ENCODE measurements at regions not wholly inside any gene's neighbourhood (a gene's known extent, or its start where the extent isn't known, plus 50 kb on each side); places are given as distances from the start of the nearest gene placed in this dataset.

DNA sequence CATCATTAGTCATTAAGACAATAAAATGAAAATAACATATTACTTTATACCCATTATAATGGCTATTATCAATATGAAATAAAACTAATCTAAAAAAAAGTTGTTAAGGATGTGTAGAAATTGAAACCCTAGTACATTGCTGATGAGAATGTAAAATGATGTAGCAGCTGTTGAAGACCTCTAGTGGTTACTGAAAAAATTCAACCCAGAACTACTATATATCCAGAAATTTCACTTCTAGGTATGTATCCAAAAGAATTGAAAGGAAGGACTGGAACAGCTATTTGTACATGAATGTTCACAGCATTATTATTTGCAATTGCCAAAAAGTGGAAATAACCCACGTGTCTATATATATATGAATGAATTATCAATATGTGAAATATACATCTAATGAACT is 180.3 kb upstream of the KLHL4 start:
- no peak for DNase-seq
- ChIA-PET POLR2A (no interaction called here), CTCF (no interaction called here)
- no peak overlapping the region for H3K4me3 ChIP-seq (ENCODE audit: low read length)
- intact Hi-C loops (cut with DNase I, micrococcal nuclease) = no loop called here
- H3K4me1 ChIP-seq (ENCODE audit: insufficient read depth, low read length) = no peaks in the 10 kb centered on the region
- H3K27me3 Mint-ChIP-seq = no peaks in the 10 kb centered on the region
- TF ChIP-seq, protein P1, sequence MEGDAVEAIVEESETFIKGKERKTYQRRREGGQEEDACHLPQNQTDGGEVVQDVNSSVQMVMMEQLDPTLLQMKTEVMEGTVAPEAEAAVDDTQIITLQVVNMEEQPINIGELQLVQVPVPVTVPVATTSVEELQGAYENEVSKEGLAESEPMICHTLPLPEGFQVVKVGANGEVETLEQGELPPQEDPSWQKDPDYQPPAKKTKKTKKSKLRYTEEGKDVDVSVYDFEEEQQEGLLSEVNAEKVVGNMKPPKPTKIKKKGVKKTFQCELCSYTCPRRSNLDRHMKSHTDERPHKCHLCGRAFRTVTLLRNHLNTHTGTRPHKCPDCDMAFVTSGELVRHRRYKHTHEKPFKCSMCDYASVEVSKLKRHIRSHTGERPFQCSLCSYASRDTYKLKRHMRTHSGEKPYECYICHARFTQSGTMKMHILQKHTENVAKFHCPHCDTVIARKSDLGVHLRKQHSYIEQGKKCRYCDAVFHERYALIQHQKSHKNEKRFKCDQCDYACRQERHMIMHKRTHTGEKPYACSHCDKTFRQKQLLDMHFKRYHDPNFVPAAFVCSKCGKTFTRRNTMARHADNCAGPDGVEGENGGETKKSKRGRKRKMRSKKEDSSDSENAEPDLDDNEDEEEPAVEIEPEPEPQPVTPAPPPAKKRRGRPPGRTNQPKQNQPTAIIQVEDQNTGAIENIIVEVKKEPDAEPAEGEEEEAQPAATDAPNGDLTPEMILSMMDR (IDR thresholded peaks at IDR 0.05) = no peak
- H3K36me3 ChIP-seq (ENCODE audit: insufficient read depth, low read length) = no peaks in the 10 kb centered on the region
- H3K27me3 ChIP-seq (ENCODE audit: control insufficient read depth in 1 of 2, insufficient read depth in 2 of 2, low read length in 2 of 2) = no peaks in the 10 kb centered on the region
- H3K27ac Mint-ChIP-seq = no peak overlapping the region
- H3K9me3 ChIP-seq (ENCODE audit: control insufficient read depth in 1 of 2, insufficient read depth in 1 of 2, low read length in 2 of 2) = no peaks in the 10 kb centered on the region
- no peaks in the 10 kb centered on the region for H3K36me3 Mint-ChIP-seq (ENCODE audit: low read depth)
- H3K4me1 Mint-ChIP-seq (ENCODE audit: low read depth) = no peaks in the 10 kb centered on the region
- no peak overlapping the region for H3K27ac ChIP-seq (ENCODE audit: low read depth in 1 of 2, low read length in 2 of 2)
- H3K9me3 Mint-ChIP-seq = no peaks in the 10 kb centered on the region
- no peak for ATAC-seq (ENCODE audit: poor library complexity)
- H3K4me3 Mint-ChIP-seq = no peak overlapping the region

DNA sequence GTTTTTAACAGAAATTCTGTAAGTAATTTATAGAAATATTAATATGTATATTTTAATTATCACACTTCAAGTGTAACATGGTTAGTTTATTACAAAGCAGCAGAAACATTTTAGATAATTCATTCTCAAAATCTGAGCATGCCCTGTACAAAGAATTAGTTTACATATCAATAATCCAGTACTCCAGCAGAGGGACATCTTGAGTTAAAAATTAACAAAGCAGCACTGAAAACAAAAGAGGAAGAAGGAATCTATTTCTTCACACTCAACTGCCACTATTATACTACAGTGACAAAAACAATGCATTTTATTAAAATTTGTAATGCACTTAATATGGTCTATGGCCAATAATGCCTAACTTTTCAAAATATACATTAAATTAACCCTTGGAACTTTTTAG is 179.1 kb upstream of the KLHL4 start:
- H3K4me3 Mint-ChIP-seq = no peak overlapping the region
- H3K9me3 ChIP-seq (ENCODE audit: control insufficient read depth in 1 of 2, insufficient read depth in 1 of 2, low read length in 2 of 2) = no peaks in the 10 kb centered on the region
- TF ChIP-seq, protein P1 (IDR thresholded peaks at IDR 0.05) = no peak
- H3K4me1 Mint-ChIP-seq (ENCODE audit: low read depth) = no peaks in the 10 kb centered on the region
- no peaks in the 10 kb centered on the region for H3K36me3 ChIP-seq (ENCODE audit: insufficient read depth, low read length)
- no peaks in the 10 kb centered on the region for H3K27me3 ChIP-seq (ENCODE audit: control insufficient read depth in 1 of 2, insufficient read depth in 2 of 2, low read length in 2 of 2)
- CTCF ChIA-PET = no interaction called here
- no peaks in the 10 kb centered on the region for H3K4me1 ChIP-seq (ENCODE audit: insufficient read depth, low read length)
- no peaks in the 10 kb centered on the region for H3K9me3 Mint-ChIP-seq
- POLR2A ChIA-PET = no interaction called here
- no peak overlapping the region for H3K27ac ChIP-seq (ENCODE audit: low read depth in 1 of 2, low read length in 2 of 2)
- H3K27me3 Mint-ChIP-seq = no peaks in the 10 kb centered on the region
- DNase-seq (no peak), ATAC-seq (ENCODE audit: poor library complexity) (no peak)
- no peak overlapping the region for H3K4me3 ChIP-seq (ENCODE audit: low read length)
- H3K36me3 Mint-ChIP-seq (ENCODE audit: low read depth) = no peaks in the 10 kb centered on the region
- intact Hi-C loops (cut with DNase I, micrococcal nuclease) = no loop called here
- H3K27ac Mint-ChIP-seq = no peak overlapping the region

DNA sequence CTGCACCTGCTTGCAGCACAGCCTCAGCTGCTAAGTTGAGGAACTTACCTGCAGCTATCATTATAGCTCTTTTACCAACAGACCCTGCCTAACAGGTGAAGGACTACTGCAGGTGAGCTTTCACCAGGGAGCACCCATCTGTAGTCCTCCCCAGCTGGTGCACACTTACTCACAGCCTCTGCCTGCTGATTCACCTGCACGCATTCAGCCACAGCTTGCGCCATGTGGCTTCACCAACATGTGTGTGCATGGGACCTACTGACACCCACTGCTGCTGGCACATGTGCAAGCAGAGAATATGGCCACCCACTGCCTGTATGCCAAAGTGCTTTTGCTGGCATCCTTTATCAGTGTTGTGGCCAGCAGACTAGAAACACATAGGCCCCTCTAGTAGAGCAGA is 146.7 kb upstream of the KLHL4 start:
- no peak for DNase-seq
- no peaks in the 10 kb centered on the region for H3K27me3 Mint-ChIP-seq
- no peaks in the 10 kb centered on the region for H3K9me3 ChIP-seq (ENCODE audit: control insufficient read depth in 1 of 2, insufficient read depth in 1 of 2, low read length in 2 of 2)
- intact Hi-C loops (cut with DNase I, micrococcal nuclease) = no loop called here
- H3K36me3 ChIP-seq (ENCODE audit: insufficient read depth, low read length) = no peaks in the 10 kb centered on the region
- no peaks in the 10 kb centered on the region for H3K36me3 Mint-ChIP-seq (ENCODE audit: low read depth)
- H3K4me3 ChIP-seq (ENCODE audit: low read length) = no peak overlapping the region
- TF ChIP-seq, protein P1 (IDR thresholded peaks at IDR 0.05) = no peak
- ATAC-seq (ENCODE audit: poor library complexity) = no peak
- no peaks in the 10 kb centered on the region for H3K27me3 ChIP-seq (ENCODE audit: control insufficient read depth in 1 of 2, insufficient read depth in 2 of 2, low read length in 2 of 2)
- no peaks in the 10 kb centered on the region for H3K4me1 ChIP-seq (ENCODE audit: insufficient read depth, low read length)
- H3K27ac Mint-ChIP-seq = no peak overlapping the region
- H3K4me1 Mint-ChIP-seq (ENCODE audit: low read depth) = no peaks in the 10 kb centered on the region
- POLR2A ChIA-PET = no interaction called here
- CTCF ChIA-PET = no interaction called here
- H3K27ac ChIP-seq (ENCODE audit: low read depth in 1 of 2, low read length in 2 of 2) = no peak overlapping the region
- H3K9me3 Mint-ChIP-seq = no peaks in the 10 kb centered on the region
- no peak overlapping the region for H3K4me3 Mint-ChIP-seq
